ENCODE measurements at regions not wholly inside any gene's neighbourhood (a gene's known extent, or its start where the extent isn't known, plus 50 kb on each side); places are given as distances from the start of the nearest gene placed in this dataset.

DNA sequence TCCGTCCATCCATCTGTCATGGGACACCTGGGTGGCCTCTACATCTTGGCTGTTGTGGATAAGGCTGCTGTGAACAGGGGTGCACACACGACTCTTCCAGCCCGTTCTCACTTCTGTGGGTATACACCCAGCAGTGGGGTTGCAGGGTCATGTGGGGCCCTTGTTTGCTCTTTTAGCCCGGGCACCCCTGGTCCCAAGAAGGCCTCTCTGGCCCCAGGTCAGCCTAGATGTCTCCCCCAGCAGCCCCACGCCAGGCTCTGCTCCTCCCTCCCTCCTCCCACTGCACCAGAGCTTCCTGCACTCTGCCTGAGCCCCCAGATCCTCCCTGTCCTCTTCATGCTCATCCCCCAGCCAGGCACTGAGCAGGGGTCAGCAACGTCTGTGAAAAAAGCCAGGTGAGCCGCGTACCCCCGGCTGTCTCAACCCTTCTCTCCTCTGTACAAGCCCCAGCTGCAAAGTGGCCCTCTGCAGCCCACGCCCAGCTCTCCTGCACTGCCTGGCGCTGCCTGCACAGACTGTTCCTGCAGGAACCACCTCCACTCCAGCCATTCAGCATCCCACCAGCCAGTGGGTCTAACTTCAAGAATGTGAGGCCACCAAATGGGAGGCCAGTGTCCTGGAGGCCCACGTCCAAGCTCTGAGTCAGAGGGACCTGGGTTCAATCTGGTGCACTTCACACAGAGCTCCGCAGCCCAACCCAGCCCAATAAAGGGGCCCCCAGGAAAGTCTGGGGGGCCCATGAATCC lies 1508.9 kb downstream of the BRD1 start (continued):
- TF ChIP-seq BCL3 (CRISPR knock-in tag; IDR thresholded peaks at IDR 0.05) (no peak), TARDBP (CRISPR knock-in tag; IDR thresholded peaks at IDR 0.05) (no peak), REXO4 (CRISPR knock-in tag; IDR thresholded peaks at IDR 0.05; ENCODE audit: borderline replicate concordance) (no peak)
- TF ChIP-seq, protein P1, sequence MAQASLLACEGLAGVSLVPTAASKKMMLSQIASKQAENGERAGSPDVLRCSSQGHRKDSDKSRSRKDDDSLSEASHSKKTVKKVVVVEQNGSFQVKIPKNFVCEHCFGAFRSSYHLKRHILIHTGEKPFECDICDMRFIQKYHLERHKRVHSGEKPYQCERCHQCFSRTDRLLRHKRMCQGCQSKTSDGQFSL (CRISPR knock-in tag; IDR thresholded peaks at IDR 0.05): no peak

DNA sequence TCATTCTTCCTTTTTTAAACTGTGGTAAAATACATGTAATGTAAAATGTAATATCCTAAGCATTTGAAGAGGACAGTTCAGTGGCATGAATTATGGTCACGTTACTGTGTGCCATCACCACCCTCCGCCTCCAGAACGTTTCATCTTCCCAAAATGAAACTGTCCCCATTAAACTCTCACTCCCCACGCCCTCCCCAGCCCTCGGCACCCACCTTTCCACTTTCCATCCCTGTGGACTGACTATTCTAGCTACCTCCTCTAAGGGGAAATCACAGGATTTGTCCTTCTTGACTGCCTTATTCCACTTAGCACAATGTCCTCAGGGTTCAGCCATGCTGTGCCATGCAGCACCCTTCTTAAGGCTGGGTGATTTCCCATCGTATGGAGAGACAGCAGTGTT lies 1509.5 kb downstream of the BRD1 start:
- no peaks in the 10 kb centered on the region for H3K79me2 ChIP-seq (ENCODE audit: insufficient read depth, low read length)
- no TSS peak for BruUV-seq (replicated peaks)
- no peaks in the 10 kb centered on the region for H4K20me1 ChIP-seq (ENCODE audit: insufficient read depth, low read length)
- DNase-seq (ENCODE audit: low spot score): no peak
- in situ Hi-C loops (cut with HindIII; ENCODE audit: extremely low pct_ligation_motif_present, low pct_unique_long_range_greater_than_20kb) (no loop called here), intact Hi-C loops (cut with micrococcal nuclease; ENCODE audit: unreplicated experiment) (no loop called here)
- peaks cover 0 to 28% of the 10 kb centered on the region in 2 experiments; a peak in 4 of 5 replicates for H3K27me3 ChIP-seq (ENCODE audit: control insufficient read depth in 1 of 2, insufficient read depth in 2 of 2, low read length in 2 of 2)
- CTCF ChIA-PET (ENCODE audit: low intra/inter-chr PET ratio, low total read pairs): no interaction called here
- H3K36me3 ChIP-seq (replicated peaks in 1 of 2; ENCODE audit: control insufficient read depth in 1 of 2, insufficient read depth in 2 of 2, low read length in 2 of 2): no peaks in the 10 kb centered on the region
- no peak overlapping the region for H3K27ac ChIP-seq (ENCODE audit: extremely low read length, insufficient read depth, low read length)
- no peak overlapping the region for H2AFZ ChIP-seq (ENCODE audit: low read length)
- no peak overlapping the region for H3K4me3 ChIP-seq (replicated peaks in 1 of 3; ENCODE audit: insufficient read depth in 1 of 3, low read depth in 2 of 3, low read length in 3 of 3)
- H3K4me2 ChIP-seq (ENCODE audit: low read depth, low read length): no peak overlapping the region
- FAIRE-seq: no peak
- TF ChIP-seq ZNF282 (IDR thresholded peaks at IDR 0.05; ENCODE audit: partially characterized antibody): no peak
- TF ChIP-seq JUN (CRISPR knock-in tag; IDR thresholded peaks at IDR 0.05): no peak
- no peak overlapping the region for H3K9ac ChIP-seq (ENCODE audit: insufficient read depth, low read depth, low read length)
- 2% methylated on average over 6 of the region's 6 CpGs for WGBS (ENCODE audit: low lambda C conversion rate)
- no peaks in the 10 kb centered on the region for H3K4me1 ChIP-seq (ENCODE audit: insufficient read depth, low read length)
- peaks cover 2% of the 10 kb centered on the region; the same call in 1 of the 2 replicates for H3K9me3 ChIP-seq (ENCODE audit: low read length)
- ATAC-seq: no peak
- POLR2A ChIA-PET: no interaction called here

All from HepG2 (cell line).